ENCODE measurements at regions not wholly inside any gene's neighbourhood (a gene's known extent, or its start where the extent isn't known, plus 50 kb on each side); places are given as distances from the start of the nearest gene placed in this dataset.
"Not testable (repeated sequence)": the region's sequence is repeated elsewhere in the genome, so short reads cannot be mapped to it uniquely, and the experiment has no call there.

- no peak for DNase-seq
Observed at GRCh38 chr1:187755536-187755935, 926.8 kb downstream of the PLA2G4A start.

DNA sequence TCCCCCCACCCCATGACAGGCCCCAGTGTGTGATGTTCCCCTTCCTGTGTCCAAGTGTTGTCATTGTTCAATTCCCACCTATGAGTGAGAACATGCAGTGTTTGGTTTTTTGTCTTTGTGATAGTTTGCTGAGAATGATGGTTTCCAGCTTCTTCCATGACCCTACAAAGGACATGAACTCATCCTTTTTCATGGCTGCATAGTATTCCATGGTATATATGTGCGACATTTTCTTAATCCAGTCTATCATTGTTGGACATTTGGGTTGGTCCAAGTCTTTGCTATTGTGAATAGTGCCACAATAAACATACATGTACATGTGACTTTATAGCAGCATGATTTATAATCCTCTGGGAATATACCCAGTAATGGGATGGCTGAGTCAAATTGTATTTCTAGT lies 927.9 kb downstream of the PLA2G4A start:
- DNase-seq, result not testable (repeated sequence)

DNA sequence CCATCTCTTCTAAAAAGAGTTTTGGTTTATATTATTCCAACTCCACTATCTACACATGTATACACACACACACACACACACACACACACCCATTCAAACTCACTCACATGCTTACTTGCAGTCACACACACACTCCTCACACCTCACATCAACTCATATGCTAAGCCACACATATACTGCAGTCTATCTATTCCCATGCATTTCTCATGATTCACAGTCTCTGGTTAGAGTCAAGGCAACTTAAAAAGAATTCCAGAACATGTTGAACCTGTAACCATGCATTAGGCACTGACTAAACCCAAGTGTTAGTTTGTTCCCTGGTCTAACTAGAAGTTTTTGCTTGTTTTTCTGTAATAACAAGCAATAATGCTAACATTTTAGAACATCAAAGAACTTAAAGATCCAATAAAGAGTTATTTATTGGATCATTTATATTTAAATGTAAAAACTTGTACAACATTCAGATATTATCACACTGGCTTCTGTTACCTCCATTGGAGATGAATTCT lies 931.1 kb downstream of the PLA2G4A start:
- DNase-seq, result no peak

DNA sequence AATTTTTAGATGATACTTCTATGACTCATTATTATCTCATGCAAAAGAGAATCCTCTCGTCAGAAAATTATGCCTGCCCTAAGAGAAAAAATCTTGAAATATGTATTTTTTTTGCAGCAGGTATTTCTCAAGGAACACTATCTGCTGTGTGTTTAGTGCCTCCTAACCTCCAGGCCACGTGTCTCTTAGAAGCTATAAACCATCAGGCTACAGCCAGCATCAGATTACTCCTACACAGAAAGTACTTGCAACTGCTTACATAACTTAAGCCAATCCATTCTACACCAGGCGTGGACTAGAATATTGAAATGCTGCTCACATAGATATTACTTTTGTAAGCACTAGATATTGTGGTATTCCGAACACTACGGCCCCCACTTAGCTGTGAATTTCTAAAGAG lies 933.4 kb downstream of the PLA2G4A start:
- DNase-seq, result no peak

GRCh38 chr1:187763465-187763864 lies 934.7 kb downstream of the PLA2G4A start:
- DNase-seq, result no peak

DNA sequence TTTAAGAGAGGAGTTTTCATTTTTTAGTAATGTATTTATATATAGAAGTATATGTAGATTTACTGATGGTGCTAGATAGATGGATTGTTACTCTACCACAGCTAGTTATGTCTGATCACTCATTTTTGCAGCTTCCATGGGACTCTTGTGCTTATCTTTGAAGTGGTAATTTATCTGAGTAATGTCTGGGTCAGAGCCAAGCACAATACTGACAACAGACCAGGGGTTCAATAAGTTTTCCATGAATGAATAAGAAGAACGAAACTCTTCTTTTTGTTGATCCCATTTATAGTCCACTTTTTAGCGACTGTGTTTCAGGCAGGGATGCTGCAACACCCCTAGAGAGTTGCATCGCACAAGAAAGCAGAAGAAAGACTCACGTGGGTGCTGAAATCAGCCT lies 935.2 kb downstream of the PLA2G4A start:
- DNase-seq, result no peak

DNA sequence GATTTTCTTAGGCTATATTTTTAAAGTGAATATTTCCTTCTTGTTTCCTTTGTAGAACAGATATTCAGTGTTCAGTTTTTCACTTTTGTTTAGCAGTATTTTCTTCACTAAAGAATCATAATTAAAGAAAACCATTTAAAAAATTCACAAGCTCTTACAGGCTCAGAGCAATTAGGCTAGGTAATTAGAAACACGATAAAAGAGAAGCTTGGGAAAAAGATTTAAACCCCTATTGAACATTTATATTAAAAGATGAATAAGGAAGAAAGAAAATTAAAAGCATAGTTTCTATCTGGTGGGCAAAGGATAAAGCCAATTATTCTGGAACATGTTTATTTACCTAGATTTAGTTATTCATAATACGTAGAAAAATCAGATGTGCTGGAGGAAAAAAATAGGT lies 942.6 kb downstream of the PLA2G4A start:
- no peak for DNase-seq

DNA sequence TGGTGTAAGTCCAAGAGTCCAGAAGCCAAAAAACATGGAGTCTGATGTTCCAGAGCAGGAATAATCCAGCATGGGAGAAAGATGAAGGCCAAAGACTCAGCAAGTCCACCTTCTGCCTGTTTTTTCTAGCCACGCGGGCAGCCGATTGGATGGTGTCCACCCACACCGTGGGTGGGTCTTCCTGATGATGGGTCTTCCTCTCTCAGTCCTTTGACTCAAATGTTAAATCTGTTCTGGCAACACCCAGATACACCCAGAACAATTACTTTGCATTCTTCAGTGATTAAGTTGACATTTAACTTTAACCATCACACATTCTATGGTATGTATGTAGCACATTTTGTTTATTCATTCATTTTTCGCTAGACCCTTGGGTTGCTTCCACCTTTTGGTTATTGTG lies 944.4 kb downstream of the PLA2G4A start:
- DNase-seq, result no peak

- DNase-seq, result no peak
Observed at GRCh38 chr1:187787736-187788135, 959.0 kb downstream of the PLA2G4A start.

DNA sequence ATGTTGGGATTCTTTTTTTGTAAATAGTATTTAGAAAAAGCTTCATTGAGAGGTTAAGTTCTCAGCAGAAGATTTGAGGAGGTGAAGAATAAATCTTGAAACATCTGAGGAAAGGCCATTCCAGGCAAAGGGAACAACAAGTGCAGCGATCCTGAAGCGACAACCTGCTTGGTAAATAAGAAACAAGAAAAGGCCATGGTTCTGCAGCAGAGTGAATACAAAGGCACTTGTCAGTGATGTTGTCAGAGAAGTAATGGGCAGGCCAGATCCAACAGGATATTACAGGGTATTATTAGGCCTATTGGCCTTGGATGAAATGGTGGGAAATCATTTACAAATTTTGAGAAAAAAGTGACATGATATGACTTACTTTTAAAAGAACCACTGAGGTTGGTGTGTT lies 960.0 kb downstream of the PLA2G4A start:
- DNase-seq, result no peak

DNA sequence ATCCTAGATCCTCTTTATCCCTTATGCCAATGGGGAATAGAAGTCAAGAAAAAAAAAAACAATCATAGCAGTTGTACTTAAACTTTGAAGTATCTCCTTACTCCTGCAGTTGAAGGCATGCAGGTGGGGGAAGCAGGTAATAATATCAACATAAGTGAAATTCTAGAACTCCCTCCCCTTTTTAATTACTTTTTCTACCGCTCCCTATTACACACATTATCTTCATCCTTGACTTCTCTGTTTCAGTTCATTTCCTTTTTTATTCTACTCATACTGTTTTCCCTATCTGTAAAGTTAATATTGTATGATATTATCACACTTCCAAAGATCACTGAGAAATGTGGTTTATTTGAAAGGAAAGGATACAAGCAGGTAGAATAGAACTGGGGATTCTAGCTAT lies 962.0 kb downstream of the PLA2G4A start:
- DNase-seq, result no peak

- DNase-seq, result no peak
Observed at GRCh38 chr1:187794561-187794960, 965.8 kb downstream of the PLA2G4A start.

DNA sequence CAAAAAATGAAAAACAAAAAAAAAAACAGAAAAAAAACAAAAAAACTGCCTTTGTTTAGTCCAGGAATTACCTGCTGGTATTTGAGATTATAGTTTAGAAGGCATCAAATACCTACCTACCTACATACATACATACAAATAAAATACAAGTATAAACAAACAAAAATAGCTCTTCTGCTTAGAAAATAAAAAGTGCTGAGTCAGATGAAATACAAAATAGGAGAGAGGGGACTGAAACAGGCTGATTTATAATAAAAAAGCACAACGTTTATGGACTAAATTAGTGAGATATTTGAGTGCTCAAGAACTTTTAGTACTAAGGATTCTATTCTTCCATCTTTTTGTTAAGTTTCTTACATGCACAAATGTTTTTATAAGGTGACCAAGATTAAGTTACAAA lies 980.8 kb downstream of the PLA2G4A start:
- DNase-seq, result no peak

DNA sequence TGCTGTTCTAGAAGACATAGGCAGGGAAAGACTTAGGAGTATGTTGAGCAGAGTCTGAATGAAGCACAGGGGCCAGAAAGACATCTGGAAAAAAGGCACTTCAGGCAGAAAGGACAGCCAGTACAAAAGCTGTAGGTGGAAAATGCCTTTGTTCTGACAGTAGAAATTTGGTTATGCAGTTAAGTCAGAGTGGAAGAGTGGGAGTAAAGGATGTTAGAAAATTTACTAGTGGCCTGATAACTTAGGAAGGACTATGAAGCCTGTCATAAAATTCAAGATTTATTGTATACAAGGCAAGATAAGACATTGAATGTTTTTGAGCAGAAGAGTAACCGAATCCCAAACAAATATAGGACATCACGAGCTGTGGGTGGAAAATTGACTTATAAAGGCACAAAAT lies 987.9 kb downstream of the PLA2G4A start:
- DNase-seq, result no peak

- no peak for DNase-seq
Observed at GRCh38 chr1:187817782-187818181, 989.0 kb downstream of the PLA2G4A start.

DNA sequence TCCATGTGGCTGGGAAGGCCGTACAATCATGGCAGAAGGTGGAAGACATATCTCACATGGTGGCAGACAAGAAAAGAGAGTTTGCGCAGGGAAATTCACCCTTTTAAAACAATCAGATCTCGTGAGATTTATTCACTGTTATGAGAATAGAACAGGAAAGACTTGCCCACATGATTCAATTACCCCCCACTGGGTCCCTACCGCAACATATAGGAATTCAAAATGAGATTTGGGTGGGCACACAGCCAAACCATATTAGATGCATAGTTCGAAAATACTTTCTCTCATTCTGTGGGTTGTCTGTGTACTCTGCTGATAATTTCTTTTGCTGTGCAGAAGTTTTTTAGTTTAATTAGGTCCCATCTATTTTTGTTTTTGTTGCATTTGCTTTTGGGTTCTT lies 990.3 kb downstream of the PLA2G4A start:
- DNase-seq, result no peak

DNA sequence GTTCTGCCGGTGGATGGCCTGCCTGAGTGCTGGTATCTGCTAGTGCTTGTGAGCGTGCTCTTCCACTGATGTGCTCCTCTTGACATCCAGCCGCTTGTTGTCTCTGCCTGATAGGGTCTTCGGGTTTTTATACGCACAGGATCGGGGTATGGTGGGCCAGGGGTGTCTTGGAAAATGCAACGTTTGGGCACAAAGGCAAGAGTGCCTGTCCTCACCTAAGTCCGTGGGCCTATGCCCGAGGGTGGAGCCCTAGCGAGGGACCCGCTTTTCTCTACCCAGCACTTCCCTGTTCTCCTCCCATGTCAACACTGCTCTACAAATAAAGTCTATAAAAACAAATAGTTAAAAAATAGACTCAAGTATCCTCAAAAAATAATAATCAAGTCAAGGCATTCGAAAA lies 1007.8 kb downstream of the PLA2G4A start:
- DNase-seq, result no peak

- no peak for DNase-seq
Observed at GRCh38 chr1:187837787-187838186, 1009.0 kb downstream of the PLA2G4A start.

DNA sequence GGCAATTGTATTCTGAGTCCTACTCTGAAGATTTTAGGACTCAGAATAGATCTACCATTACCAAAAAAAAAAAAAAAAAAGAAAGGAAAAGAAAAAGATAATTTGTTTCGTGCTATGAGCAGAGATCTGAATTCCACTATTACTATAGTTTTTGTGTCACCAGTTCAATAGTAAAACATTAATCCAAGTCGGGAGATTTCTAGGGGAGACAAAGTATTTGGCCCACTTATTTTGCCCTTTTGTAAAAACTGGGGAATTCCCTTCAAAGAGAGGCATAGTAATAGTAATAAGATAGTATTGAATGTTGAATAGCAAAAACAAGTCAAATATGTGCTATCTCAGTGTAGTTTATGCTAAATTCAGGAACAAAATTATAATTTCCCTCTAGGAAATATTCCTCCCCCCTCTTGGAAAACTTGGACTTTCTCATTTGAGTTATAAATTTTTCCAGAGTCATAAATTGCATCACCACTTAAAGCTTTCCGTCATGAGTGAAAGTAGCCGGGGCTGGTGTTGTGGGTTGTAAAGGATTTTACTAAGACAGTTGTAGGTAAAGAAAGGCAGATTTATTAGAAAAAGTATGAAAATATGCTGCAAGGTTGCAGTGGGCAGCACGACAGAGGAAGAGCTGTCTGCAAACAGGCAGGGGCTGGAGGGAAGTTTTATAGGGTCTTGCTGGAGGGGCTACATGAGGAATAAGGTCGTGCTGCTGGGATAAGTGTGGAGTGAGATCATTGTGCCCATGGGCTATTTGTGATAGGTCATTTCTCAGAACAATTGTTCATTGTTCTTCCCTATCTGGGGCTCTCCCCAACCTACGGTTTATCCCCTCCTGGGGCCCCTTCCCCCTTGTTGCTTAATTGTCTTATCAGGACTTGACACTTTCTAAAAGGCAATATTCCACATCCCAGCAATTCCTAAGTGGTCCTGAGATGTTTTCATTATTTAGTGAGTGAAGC lies 1009.9 kb downstream of the PLA2G4A start:
- DNase-seq, result no peak

- no peak for DNase-seq
Observed at GRCh38 chr1:187839873-187840272, 1011.1 kb downstream of the PLA2G4A start.

GRCh38 chr1:187840557-187840956 lies 1011.8 kb downstream of the PLA2G4A start:
- DNase-seq, result no peak

DNA sequence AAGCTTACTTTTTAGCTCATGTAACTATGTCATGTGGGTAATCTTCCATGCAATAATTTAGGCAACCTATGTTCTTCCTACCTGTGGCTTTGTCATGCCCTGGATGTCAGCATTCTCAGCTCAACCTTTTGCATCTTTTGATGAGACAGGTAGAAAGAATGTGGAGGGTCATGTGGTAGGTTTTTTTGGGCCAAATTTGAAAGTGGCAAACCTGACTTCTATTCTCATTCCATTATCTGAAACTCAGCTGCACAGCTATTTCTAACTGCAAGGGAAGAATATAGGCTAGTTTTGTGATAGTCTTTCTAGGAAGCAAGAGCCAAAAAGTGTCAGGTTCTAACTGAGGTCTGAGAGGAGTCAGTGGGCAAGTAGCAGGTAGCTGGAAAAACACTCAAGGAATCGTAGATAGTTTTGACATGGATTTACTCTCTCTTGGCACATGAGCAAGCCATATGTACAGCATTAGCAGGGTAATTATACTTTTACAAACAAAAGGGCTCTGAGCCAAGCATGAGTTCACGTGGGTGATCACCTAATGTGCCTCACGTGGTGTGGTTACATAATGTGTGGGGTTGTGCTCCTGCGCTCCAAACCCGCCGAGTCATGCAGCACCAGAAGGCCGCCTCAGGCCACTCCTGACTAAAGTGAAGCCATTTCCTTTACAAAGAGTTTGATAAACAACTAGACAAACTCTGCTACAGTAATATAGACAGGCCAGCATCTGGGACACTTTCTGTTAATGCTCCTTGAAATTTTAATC lies 1013.8 kb downstream of the PLA2G4A start:
- no peak for DNase-seq

- DNase-seq, result no peak
Observed at GRCh38 chr1:187844313-187844712, 1015.6 kb downstream of the PLA2G4A start.

DNA sequence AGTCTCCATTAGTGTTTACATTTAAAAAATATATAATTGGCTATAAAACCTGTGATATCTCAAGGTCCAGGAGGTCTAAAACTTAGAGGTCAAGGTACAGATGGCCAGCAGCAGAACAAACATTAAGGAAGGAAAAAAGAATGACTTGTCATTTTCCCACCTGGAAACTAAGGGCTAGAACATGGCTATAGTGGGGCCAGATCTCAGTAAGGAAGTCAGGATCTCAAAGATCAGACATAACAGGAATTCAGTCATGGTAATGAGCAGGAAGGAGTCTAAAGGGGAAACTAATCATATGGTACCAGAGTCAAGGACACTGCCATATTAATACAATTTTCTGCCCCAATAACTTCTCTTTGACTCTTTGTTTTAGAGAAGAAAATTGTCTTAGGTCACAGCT lies 1018.8 kb downstream of the PLA2G4A start:
- no peak for DNase-seq

All from central memory CD4-positive, alpha-beta T cell (primary cell).